ENCODE measurements at regions not wholly inside any gene's neighbourhood (a gene's known extent, or its start where the extent isn't known, plus 50 kb on each side); places are given as distances from the start of the nearest gene placed in this dataset.
A peak's percentile ranks its signal among the peaks of the same experiment; 100 is the strongest.

DNA sequence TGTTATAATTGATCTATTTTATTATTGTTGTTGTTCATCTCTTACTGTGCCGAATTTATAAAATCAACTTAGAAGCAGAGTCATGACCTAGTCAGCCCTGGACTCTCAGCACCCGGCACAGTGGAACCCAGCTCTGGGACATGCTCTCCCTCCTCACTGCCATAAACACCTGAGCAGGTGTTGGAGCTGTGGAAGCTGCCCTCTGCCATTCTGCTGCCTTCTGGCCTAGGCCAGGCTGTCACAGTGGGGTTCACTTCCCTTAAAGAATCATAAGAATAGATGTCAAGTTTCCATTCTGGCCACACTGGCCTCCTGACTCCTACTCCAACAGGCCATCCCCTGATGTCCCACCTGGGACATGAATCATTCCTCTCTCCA is 192.2 kb downstream of the ZFP36L2 start:
- intact Hi-C loops (cut with DNase I), result no loop called here
- peak; percentile 43 for DNase-seq (ENCODE audit: low spot score)
- no peak for ATAC-seq

DNA sequence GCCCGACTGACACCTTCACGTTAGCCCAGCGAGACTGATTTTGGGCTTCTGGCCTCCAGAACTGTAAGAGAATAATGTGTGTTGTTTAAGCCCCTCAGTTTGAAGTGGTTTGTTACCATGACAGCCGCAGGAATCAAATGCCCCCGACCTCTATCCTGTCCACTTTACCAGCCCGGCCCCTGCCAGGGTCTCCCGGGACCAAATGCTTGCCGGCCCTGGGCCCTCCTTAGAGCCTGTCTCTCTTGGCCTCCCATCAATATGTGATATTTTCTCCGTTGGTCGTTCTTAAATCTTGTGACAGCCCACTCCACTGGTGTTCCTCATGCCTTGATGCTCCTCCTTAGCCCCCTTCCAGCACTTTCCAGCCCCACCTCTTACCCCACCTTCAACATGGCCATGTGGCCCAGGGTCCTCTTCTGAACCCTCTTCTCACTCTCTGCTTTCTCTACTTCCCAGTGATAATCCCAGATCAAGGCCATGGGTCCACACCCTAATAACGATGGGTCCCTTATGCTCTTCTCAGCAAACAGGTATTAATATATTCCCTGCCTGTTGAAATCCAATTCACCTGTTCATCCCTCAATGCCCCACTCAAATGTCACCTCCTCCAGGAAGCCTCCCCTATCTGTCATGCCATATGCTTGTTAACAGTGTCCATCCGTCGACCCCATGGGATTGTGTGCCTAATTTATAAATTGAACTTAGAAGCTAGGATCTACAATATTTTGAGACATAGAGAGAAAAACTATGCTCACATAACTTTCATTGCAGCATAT is 192.8 kb downstream of the ZFP36L2 start:
- peak; percentile 47 for DNase-seq (ENCODE audit: low spot score)

DNA sequence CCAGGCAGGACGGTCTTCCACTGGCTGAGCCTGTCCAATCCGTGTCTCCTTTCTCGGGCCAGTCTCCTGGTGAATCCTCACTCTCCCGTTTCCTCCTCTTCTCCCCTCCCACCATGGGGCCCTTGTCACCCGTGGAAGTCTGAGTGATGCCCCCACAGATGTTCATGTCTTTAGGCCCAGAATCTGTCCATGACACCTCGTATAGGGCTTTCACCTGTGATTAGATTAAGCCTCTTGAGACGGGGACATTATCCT is 193.5 kb downstream of the ZFP36L2 start:
- intact Hi-C loops (cut with DNase I), result no loop called here
- ATAC-seq, result no peak

More for the DNA sequence above, 192.8 kb downstream of the ZFP36L2 start:
- ATAC-seq, result no peak
- intact Hi-C loops (cut with DNase I), result no loop called here

DNA sequence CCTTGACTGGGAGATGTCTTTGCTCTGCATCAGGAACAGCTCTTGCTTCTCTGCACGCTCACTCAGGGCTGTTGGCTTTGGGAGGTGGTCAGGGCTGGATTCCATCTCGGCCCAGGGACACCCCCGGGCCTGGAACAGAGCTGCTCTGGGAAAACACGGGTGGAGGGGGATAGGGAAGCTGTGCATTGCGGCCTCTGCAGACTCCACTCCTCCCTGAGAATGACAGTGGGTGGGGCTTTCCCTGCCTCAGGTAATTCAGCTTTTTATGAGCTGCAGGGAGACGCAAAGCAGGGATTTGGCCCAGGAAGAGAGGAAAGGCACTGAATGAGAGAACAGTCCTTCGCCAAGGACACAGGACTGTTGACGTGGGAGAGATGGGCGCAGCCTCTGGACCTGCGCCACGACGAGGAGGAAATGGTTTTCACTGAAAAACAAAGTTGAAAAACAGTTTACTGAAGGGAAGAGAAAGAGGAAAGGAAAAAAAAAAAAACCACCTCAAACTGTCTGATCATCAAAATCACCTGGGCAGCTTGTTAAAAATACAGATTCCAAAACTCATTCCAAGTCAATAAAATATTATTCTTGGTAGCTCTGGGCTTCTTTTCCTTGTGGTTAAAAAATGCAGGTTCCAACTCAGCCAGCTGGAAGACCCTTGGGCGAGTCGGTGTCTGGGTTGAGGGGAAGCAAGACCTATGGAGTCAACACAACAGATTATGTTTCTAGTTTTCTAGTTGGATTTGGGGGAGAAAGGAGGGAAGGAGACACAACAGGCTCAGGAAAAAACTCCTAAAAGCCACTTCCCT is 194.0 kb downstream of the ZFP36L2 start:
- peak; percentile 93 for ATAC-seq
- peak; percentile 82 for DNase-seq (ENCODE audit: low spot score)
- intact Hi-C loops (cut with DNase I), result no loop called here

More for the DNA sequence above, 193.5 kb downstream of the ZFP36L2 start:
- DNase-seq (ENCODE audit: low spot score), result peak; percentile 41

DNA sequence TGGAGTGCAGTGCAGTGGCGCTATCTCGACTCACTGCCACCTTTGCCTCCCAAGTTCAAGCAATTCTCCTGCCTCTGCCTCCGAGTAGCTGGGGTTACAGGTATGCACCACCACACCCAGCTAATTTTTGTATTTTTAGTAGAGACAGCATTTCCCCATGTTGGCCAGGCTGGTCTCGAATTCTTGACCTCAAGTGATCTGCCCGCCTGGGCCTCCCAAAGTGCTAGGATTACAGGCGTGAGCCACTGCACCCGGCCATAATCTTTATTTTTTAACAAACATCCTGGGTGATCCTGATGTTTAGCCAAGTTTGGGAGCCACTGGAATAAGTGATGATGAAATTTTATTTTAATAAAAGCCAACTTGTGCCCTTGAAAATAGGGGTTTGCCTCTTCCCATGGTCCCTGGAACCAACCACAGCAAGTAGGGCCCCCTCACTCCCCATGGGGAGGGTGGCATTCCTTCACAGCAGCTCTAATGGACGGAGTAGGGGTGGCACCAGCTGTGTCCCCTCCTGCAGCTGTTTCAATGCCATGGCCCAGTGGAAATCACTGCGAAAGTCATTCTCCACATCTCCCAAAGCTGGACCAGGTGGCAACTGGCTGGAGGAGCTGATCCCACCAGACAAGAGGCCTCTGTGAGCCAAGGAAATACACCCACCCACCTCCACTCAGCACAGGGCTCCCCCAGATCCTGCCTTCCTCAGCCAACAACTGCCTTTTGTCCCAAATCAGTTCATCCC is 194.8 kb downstream of the ZFP36L2 start:
- intact Hi-C loops (cut with DNase I), result no loop called here
- DNase-seq (ENCODE audit: low spot score) (peak; percentile 51), ATAC-seq (no peak)

DNA sequence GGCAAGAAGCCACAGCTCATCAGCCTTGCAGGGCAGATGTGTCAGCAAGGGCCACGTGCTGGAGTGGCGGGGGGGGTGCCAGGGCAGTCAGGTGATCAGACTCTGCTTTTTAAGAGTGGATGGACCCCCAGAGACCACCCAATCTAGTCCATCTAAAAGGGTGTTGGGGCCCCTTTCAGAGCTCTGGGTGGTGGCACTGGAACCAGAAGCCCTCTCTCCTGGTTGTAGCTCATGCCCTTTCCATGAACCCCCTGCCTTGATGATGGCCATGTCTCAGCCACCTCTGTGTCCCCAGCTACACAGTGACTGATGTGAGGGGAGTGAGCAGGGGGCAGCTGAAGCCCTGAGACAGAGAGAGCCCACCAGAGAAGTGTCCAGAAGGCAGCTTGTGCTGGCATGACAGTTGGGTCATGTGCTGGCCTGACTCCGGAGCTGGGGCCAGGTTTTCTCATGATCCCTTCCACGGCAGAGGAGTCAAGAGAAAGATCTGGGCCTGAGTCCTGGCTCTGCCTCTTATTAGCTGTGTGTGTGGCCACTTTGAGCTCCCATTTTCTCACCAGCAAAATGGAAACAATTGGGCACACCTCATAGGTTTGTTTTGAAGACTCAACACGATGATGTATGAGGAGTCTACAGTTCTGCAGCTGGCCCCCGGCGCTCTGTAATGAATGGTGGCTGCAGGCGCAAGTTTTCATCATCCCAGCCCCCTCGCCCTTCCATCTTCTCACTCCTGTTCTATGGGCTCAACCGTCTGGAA is 195.7 kb downstream of the ZFP36L2 start:
- peak; percentile 52 for DNase-seq (ENCODE audit: low spot score)
- intact Hi-C loops (cut with DNase I), result no loop called here
- no peak for ATAC-seq

DNA sequence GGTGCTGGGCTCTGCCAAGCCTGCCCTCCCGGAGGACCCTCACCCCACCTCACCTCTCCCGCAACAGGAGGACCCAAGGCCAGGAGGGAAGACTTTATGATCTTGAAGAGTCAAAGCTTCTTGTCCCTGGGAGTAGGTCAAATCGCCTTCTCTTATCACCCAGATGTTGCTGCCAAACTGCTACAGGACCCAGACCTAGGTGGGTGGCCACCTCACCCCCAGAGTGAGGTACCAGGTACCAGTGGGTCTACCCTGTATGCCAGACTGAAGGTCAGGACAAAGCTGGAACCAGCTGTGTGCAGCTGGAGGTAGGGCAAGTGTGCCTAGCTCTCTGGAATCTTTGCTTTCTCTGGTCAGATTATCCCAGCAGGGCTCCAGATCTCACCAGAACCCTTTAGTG is 197.2 kb downstream of the ZFP36L2 start:
- ATAC-seq (no peak), DNase-seq (ENCODE audit: low spot score) (peak; percentile 22)
- intact Hi-C loops (cut with DNase I), result loop anchor here (10.0 kb wide), 1 partner anchor 76 kb away; no protein-coding TSS in a partner anchor

DNA sequence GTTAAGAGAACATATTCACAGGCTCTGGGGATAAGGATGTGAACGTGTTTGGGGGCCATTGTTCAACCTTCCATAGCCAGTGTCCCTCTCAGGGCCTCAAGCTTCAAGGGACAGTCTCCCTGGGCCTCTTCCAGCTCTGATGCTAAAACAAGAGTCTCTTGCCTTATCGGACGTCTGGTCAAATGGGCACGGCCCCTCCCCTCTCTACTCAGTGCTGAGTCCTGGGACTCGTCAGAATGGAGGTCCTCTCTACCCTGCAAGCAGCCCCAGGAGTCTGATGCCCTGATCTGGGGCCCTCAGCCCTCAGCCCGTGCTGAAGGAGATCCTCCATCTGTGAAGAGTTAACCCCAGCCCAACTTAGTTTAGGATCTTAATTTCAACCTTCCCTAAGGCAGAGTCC is 198.2 kb downstream of the ZFP36L2 start:
- intact Hi-C loops (cut with DNase I), result loop anchor here (10.0 kb wide), 1 partner anchor 77 kb away; no protein-coding TSS in a partner anchor
- ATAC-seq, result no peak
- no peak for DNase-seq (ENCODE audit: low spot score)

DNA sequence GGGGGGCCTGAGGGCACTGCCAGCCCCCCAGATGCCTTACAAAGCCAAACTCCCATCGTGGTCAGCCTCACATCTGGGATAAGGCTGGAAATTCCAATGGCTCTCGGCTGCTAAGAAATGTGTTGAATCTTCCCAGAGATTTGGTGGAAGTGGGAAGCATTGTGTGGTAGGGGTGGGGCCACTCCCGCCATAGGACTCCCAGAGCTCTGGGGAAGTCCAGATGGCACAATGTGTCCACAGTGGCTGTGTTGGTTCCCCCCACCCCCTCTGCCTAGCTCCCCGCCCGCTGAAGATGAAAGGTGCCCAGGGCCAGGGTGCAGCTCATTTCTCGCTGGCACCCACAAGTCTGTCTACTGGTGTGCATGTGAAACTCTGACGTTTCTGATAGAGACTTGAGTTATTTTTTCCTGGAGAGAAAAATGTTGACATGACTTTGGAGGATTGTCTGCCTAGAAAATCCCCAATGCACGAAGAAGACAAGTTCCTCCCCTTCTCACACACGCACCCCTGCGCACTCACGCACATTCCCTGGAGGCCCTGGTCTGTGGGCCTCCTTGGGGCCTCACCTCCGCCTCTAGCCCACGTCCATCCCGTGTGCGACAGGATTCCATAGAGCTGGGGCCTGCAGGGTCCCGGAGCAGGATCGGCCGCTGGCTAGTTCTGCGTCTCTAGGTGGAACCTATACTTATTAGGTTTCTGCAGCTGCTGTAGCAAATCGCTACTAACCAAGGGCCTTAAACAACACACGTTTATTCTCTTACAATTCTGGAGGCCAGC is 199.1 kb downstream of the ZFP36L2 start:
- DNase-seq (ENCODE audit: low spot score) (no peak), ATAC-seq (peak; percentile 36)
- intact Hi-C loops (cut with DNase I), result loop anchor here (10.0 kb wide), 1 partner anchor 78 kb away; no protein-coding TSS in a partner anchor

DNA sequence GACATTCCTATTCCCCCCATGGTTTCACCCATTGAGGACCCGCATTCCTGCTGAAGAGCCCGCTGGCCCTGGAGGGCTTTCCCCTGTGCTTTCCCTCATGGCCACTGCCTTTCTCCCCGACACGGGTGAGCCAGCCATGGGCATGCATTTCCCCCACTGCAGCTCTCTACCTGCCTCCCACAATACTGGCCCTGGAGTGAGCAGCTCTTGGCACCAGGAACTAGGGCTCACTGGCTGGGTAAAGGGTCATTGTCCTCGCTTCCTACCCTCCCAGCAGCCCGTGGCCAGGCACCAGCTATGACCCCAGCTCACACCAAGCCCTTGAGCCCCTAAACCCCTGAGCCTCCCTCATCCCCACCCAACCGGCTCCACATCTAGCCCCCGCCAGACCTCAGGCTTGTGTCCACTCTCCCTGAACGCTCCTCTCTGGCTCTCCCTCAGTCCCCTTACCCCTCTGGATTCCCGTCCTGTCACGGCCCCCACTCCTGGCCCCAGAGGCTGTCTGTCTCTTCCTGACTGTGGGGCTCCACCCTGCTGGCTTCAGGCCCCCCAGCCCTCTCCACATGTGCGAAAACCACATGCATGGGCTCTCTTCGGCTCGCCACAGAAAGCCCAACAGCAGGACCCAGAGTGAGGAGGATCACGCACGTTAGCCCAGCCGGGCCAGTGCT is 199.8 kb downstream of the ZFP36L2 start:
- peak; percentile 19 for ATAC-seq
- DNase-seq (ENCODE audit: low spot score), result no peak
- intact Hi-C loops (cut with DNase I), result loop anchor here (10.0 kb wide), 1 partner anchor 78 kb away; no protein-coding TSS in a partner anchor

DNA sequence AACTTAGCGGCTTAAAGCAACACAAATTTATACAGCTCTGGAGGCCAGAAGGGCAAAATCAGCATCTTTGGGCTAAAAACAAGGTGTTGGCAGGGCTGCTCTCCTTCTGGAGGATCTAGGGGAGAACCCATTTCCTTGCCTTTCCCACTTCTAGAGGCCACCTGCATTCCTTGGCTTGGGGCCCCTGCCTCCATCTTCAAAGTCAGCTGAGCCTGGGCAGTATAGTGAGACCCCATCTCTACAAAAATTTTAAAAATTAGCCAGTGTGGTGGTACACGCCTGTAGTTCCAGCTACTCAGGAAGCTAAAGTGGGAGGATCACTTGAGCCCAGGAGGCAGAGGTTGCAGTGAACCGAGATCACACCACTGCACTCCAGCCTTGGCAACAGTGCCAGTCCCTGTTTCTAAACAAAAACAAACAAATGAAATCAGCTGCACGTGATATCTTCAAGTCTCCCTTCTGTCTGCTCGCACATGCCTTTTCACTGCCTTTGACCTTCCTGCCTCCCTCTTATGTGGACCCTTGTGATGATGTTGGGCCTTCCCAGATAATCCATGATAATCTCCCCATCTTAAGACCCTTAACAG is 200.6 kb downstream of the ZFP36L2 start:
- ATAC-seq (no peak), DNase-seq (ENCODE audit: low spot score) (no peak)
- intact Hi-C loops (cut with DNase I), result loop anchor here (2.0 to 10.0 kb wide), 2 partner anchors 79 to 199 kb away; no protein-coding TSS in a partner anchor

DNA sequence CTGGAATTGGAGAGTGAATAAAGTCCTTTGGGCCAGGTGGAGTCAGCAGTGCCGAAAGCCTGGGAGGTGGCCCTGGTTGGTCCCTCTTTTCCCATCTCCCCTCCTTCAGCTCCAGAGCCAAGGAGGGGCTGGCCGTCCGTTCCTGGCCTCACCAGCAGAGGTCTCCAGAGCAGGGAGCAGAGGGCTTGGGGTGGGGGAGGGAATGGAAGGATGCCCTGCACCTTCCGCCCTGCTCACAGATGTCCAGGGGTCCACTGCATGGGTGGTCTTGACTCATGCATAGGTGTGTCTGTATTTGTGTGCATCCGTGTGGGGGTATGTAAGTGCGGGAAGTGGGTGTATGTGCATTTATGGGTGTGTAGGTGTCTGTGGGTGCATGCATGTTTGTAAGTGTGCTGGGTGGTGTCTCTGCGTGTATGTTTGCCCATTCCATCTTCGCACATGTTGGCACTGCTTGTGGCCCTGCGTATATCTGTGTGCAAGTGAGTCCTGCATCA is 201.8 kb downstream of the ZFP36L2 start:
- DNase-seq (ENCODE audit: low spot score) (peak; percentile 89), ATAC-seq (peak; percentile 81)

DNA sequence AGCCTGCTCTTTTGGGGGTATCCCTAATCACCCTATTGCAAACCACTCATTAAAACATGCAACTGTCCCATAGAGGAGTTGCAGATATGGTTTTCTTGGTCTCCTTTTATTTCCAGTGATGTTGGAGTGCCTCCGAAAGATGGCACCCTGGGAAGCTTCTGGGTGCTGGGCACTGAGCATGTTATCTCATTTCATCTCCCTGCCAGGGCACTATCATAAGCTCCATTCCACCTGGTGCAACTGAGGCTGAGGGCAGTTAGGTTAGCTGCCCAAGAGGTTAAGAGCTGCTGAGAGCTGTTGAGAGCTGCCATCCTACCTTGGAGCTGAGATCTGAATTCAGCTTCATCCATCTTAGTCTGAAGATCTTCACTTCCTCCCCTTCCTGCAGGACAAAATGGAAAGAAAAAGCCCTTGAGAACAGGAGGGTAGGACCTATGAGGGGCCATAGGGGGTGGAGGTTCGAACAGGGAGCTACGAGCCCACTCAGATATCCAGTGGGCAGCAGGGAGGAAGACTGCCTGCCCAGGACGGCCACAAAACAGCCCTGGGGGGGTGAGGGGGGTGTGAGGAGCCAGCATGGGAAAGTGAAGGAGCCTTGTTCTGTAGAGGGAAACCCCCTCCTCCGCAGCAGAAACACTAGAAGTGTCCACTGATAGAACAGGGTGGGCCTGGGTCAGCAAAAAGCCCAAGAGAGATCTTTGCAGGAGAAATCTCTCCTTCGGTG is 202.5 kb downstream of the ZFP36L2 start:
- DNase-seq (ENCODE audit: low spot score) (no peak), ATAC-seq (no peak)
- intact Hi-C loops (cut with DNase I), result loop anchor here (2.0 to 10.0 kb wide), 2 partner anchors 81 to 201 kb away; no protein-coding TSS in a partner anchor

More for the DNA sequence above, 201.8 kb downstream of the ZFP36L2 start:
- intact Hi-C loops (cut with DNase I), result loop anchor here (2.0 to 10.0 kb wide), 2 partner anchors 80 to 200 kb away; no protein-coding TSS in a partner anchor

DNA sequence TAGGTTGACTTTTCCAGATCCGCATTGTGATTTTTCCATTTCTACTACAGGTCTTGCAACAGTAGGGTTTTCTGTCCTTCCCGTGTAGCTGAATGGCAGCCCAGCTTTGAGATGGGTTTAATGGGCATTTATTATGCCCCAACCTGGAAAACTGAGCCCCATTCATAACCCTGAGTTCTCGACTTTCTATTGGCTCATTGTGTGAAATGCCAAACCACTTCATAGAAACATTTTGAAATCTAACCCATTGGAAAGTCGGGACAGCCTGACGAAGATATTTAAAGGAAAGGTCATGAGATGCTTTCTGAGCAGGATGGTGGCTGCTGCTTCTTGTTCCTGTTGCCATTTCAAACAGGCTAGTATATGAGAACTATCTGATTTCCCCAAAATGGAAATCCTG is 203.5 kb downstream of the ZFP36L2 start:
- DNase-seq (ENCODE audit: low spot score), result no peak
- intact Hi-C loops (cut with DNase I), result loop anchor here (10.0 kb wide), 1 partner anchor 82 kb away; no protein-coding TSS in a partner anchor
- no peak for ATAC-seq

DNA sequence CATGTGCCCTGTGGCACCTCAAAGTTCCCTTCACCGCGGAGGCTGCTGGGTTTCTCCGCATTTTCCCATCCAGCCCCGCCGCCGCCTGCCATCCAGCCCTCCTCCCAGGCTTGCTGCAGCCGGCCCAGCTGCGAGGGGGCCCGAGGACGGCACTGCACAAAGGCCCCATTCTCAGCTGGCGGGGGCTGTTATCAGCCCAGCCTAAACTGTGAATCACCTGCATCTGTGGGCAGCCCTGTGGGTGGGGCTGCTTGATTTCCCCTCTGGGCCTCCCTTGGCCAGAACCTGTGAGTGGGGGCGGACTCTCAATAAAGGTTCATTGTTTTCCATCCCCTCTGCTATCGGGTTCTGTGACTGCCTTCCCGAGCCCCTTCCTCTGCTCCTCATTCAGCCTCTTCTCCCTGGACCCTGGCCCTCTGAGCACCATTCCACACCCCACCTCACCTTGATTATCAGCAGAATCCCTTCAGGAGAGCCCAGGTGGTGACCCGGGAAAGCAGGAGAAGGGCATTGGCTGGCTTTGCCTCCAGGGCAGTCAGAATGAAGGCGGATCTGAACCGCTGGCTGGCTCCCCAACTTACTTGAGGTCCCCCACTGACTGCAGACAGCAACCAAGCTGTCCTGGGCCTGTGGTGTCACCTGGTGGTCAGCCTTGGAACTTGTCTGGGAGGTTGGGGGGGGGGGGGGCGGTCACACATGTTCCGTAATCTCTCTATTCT is 204.5 kb downstream of the ZFP36L2 start:
- ATAC-seq (no peak), DNase-seq (ENCODE audit: low spot score) (no peak)
- intact Hi-C loops (cut with DNase I), result loop anchor here (10.0 kb wide), 1 partner anchor 83 kb away; no protein-coding TSS in a partner anchor
